ENCODE measurements at regions not wholly inside any gene's neighbourhood (a gene's known extent, or its start where the extent isn't known, plus 50 kb on each side); places are given as distances from the start of the nearest gene placed in this dataset.

DNA sequence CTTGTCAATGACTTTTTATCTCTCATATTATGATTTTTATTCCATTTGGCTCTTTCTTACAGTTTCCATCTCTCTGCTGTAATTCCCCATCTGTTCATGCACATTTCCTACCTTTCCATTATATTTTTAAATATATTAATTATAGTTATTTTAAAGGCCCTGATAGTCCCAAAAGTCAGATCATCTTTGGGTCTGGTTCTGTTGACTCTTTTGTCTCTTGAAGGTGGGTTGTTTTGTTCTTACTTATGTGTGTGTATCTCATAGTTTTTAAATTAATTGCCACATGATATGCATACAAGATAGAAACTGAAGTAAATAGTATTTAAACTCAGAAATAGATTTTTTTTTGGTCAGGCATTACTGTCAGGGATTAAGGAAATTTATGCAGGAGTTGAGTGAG is 178.0 kb upstream of the AJAP1 start:
- Histone ChIP-seq H3K4me1 (ENCODE audit: insufficient read depth, low read length) (no peaks in the 10 kb centered on the region), H3K9me3 (ENCODE audit: low read depth, low read length) (peaks cover 2% of the 10 kb centered on the region), H3K36me3 (ENCODE audit: insufficient read depth, low read length) (no peaks in the 10 kb centered on the region), H3K79me2 (ENCODE audit: insufficient read depth, low read length) (no peaks in the 10 kb centered on the region), H3K4me3 (ENCODE audit: insufficient read depth, low read length) (no peak overlapping the region), H4K20me1 (ENCODE audit: insufficient read depth, low read length) (no peaks in the 10 kb centered on the region), H2AFZ (ENCODE audit: low read length) (no peak overlapping the region), H3K27ac (ENCODE audit: low read depth, low read length) (no peak overlapping the region), H3K27me3 (ENCODE audit: insufficient read depth, low read length) (no peaks in the 10 kb centered on the region), H3K4me2 (ENCODE audit: insufficient read depth, low read length) (no peak overlapping the region)
- TF ChIP-seq, protein P1, sequence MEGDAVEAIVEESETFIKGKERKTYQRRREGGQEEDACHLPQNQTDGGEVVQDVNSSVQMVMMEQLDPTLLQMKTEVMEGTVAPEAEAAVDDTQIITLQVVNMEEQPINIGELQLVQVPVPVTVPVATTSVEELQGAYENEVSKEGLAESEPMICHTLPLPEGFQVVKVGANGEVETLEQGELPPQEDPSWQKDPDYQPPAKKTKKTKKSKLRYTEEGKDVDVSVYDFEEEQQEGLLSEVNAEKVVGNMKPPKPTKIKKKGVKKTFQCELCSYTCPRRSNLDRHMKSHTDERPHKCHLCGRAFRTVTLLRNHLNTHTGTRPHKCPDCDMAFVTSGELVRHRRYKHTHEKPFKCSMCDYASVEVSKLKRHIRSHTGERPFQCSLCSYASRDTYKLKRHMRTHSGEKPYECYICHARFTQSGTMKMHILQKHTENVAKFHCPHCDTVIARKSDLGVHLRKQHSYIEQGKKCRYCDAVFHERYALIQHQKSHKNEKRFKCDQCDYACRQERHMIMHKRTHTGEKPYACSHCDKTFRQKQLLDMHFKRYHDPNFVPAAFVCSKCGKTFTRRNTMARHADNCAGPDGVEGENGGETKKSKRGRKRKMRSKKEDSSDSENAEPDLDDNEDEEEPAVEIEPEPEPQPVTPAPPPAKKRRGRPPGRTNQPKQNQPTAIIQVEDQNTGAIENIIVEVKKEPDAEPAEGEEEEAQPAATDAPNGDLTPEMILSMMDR (IDR thresholded peaks at IDR 0.05; ENCODE audit: extremely low read depth, low read depth, low read length), result no peak
- DNase-seq (ENCODE audit: insufficient read length, low spot score, missing footprints), result peak; percentile 43

DNA sequence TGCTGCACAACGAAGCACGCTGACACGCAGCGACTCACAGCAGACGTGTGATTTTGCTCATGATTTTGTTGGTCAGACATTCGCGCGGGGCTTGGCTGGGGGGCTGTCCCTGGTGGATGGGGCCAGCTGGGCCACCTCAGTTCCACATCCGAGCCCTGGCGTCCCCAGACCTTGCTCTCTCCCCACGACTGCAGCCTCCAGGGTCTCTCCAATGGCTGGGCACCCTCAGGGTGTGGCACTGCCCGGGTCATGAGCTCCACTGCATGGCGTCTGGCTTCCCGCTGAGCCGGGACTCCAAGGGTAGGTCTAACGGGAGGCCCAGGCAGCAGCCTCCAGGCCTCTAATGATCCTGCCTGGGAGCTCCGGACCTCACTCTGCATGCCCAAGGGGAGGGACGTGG is 173.0 kb upstream of the AJAP1 start:
- no peak overlapping the region for H2AFZ ChIP-seq (ENCODE audit: low read length)
- H3K4me3 ChIP-seq (ENCODE audit: insufficient read depth, low read length), result no peak overlapping the region
- H3K36me3 ChIP-seq (ENCODE audit: insufficient read depth, low read length), result no peaks in the 10 kb centered on the region
- no peaks in the 10 kb centered on the region for H3K27me3 ChIP-seq (ENCODE audit: insufficient read depth, low read length)
- H3K4me1 ChIP-seq (ENCODE audit: insufficient read depth, low read length), result no peaks in the 10 kb centered on the region
- TF ChIP-seq, protein P1 (IDR thresholded peaks at IDR 0.05; ENCODE audit: extremely low read depth, low read depth, low read length), result no peak
- no peak overlapping the region for H3K4me2 ChIP-seq (ENCODE audit: insufficient read depth, low read length)
- DNase-seq (ENCODE audit: insufficient read length, low spot score, missing footprints), result no peak
- no peaks in the 10 kb centered on the region for H3K79me2 ChIP-seq (ENCODE audit: insufficient read depth, low read length)
- no peak overlapping the region for H3K27ac ChIP-seq (ENCODE audit: low read depth, low read length)
- peaks cover 2% of the 10 kb centered on the region for H3K9me3 ChIP-seq (ENCODE audit: low read depth, low read length)
- H4K20me1 ChIP-seq (ENCODE audit: insufficient read depth, low read length), result no peaks in the 10 kb centered on the region

DNA sequence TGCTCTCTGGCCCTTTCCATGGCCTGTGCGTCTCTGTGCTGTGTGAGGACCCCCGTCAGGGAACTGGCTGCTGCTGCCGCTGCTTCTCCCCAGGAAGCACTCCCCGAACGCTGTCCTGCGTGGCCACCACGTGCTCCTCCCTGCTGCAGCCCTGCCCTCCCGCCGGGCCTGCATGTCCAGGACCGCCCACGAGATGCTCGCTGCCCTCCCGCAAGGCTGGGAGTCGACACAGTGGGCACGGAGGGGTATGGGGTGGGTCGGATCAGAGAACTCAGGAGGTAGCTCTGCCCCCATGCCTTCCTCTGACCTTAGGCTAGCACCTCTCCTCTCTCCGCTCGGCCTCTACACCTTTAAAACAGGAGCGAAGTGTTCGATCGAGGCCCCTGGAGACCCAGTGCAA is 171.9 kb upstream of the AJAP1 start:
- H3K79me2 ChIP-seq (ENCODE audit: insufficient read depth, low read length), result no peaks in the 10 kb centered on the region
- TF ChIP-seq, protein P1 (IDR thresholded peaks at IDR 0.05; ENCODE audit: extremely low read depth, low read depth, low read length), result no peak
- H4K20me1 ChIP-seq (ENCODE audit: insufficient read depth, low read length), result no peaks in the 10 kb centered on the region
- no peaks in the 10 kb centered on the region for H3K27me3 ChIP-seq (ENCODE audit: insufficient read depth, low read length)
- no peaks in the 10 kb centered on the region for H3K9me3 ChIP-seq (ENCODE audit: low read depth, low read length)
- H2AFZ ChIP-seq (ENCODE audit: low read length), result no peak overlapping the region
- no peaks in the 10 kb centered on the region for H3K36me3 ChIP-seq (ENCODE audit: insufficient read depth, low read length)
- H3K4me3 ChIP-seq (ENCODE audit: insufficient read depth, low read length), result no peak overlapping the region
- no peak overlapping the region for H3K4me2 ChIP-seq (ENCODE audit: insufficient read depth, low read length)
- H3K27ac ChIP-seq (ENCODE audit: low read depth, low read length), result no peak overlapping the region
- no peak for DNase-seq (ENCODE audit: insufficient read length, low spot score, missing footprints)
- no peaks in the 10 kb centered on the region for H3K4me1 ChIP-seq (ENCODE audit: insufficient read depth, low read length)

GRCh38 chr1:4483021-4483625 is 171.3 kb upstream of the AJAP1 start:
- TF ChIP-seq, protein P1 (IDR thresholded peaks at IDR 0.05; ENCODE audit: extremely low read depth, low read depth, low read length), result no peak
- Histone ChIP-seq H3K4me2 (ENCODE audit: insufficient read depth, low read length) (no peak overlapping the region), H4K20me1 (ENCODE audit: insufficient read depth, low read length) (no peaks in the 10 kb centered on the region), H3K4me3 (ENCODE audit: insufficient read depth, low read length) (no peak overlapping the region), H3K79me2 (ENCODE audit: insufficient read depth, low read length) (no peaks in the 10 kb centered on the region), H3K27me3 (ENCODE audit: insufficient read depth, low read length) (no peaks in the 10 kb centered on the region), H3K36me3 (ENCODE audit: insufficient read depth, low read length) (no peaks in the 10 kb centered on the region), H3K9me3 (ENCODE audit: low read depth, low read length) (no peaks in the 10 kb centered on the region), H3K4me1 (ENCODE audit: insufficient read depth, low read length) (no peaks in the 10 kb centered on the region), H2AFZ (ENCODE audit: low read length) (no peak overlapping the region), H3K27ac (ENCODE audit: low read depth, low read length) (no peak overlapping the region)
- no peak for DNase-seq (ENCODE audit: insufficient read length, low spot score, missing footprints)

Measured in osteoblast (primary cell).